ENCODE measurements at regions not wholly inside any gene's neighbourhood (a gene's known extent, or its start where the extent isn't known, plus 50 kb on each side); places are given as distances from the start of the nearest gene placed in this dataset.

- TF ChIP-seq CTCF (conservative IDR thresholded peaks at IDR 0.05; ENCODE audit: low read depth, low read length) (no peak), EZH2 (IDR thresholded peaks at IDR 0.05; ENCODE audit: low read length, unreplicated experiment) (no peak)
Measured at GRCh38 chr9:21747175-21747574, 55.3 kb upstream of the MTAP start.

All from PC-3 (cell line).